ENCODE measurements at regions not wholly inside any gene's neighbourhood (a gene's known extent, or its start where the extent isn't known, plus 50 kb on each side); places are given as distances from the start of the nearest gene placed in this dataset.

DNA sequence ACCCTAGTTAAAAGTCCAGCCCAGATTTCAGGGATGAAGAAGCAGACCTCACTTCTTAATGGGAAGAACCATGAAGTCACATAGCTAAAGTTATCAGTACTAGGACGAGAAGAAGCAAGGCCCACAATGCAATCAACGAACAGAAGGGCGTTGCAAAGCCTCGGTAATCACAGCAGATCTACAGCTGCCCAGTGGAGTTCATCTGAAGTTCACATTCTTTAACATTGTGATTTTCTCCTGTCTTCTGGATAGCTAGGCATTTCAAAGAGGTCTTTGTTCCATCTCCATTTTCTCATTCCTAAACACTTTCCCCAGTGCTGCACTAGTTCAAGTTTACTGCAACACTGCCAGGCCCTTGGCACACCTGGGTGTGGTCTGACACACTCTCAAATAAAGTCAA, 226.7 kb upstream of the N4BP1 start:
- Histone ChIP-seq H3K9ac (no peak overlapping the region), H3K4me3 (ENCODE audit: low read depth in 2 of 2, low read length in 1 of 2) (no peak overlapping the region), H3K36me3 (replicated peaks in 1 of 2; ENCODE audit: control insufficient read depth in 1 of 2, insufficient read depth in 2 of 2, low read length in 1 of 2) (no peaks in the 10 kb centered on the region), H3K27me3 (ENCODE audit: insufficient read depth) (no peaks in the 10 kb centered on the region), H3K4me1 (ENCODE audit: control insufficient read depth in 1 of 2, insufficient read depth in 2 of 2, low read depth in 1 of 2, low read length in 1 of 2) (no peaks in the 10 kb centered on the region), H3K9me3 (no peaks in the 10 kb centered on the region), H3K27ac (ENCODE audit: low read depth in 2 of 2, low read length in 1 of 2) (no peak overlapping the region), H3F3A (replicated peaks; ENCODE audit: insufficient read depth) (no peaks in the 10 kb centered on the region), H3K79me2 (ENCODE audit: insufficient read depth) (no peaks in the 10 kb centered on the region), H3K9me2 (no peaks in the 10 kb centered on the region), H4K20me1 (ENCODE audit: insufficient read depth) (no peaks in the 10 kb centered on the region), H2AFZ (ENCODE audit: low read depth) (no peak overlapping the region), H3K4me2 (no peak overlapping the region)
- WGBS (ENCODE audit: low lambda C conversion rate), result 15% methylated on average over 3 of the region's 4 CpGs
- ChIA-PET POLR2A (no interaction called here), CTCF (interaction anchor here (1.1 kb wide), 1 partner anchor 11 kb away, joined by 3 read pairs; no protein-coding TSS in a partner anchor)
- no peak for TF ChIP-seq FOSL2 (IDR thresholded peaks at IDR 0.05; ENCODE audit: borderline replicate concordance, low read depth)
- TF ChIP-seq TEAD4 (IDR thresholded peaks at IDR 0.05; ENCODE audit: borderline replicate concordance, insufficient read depth), result no peak
- TF ChIP-seq RXRA (IDR thresholded peaks at IDR 0.05; ENCODE audit: borderline replicate concordance, low read depth), result no peak
- no peak for TF ChIP-seq CTCF (IDR thresholded peaks at IDR 0.05)
- no peak for TF ChIP-seq MAX (IDR thresholded peaks at IDR 0.05; ENCODE audit: low read depth)
- no peak for TF ChIP-seq IRF3 (IDR thresholded peaks at IDR 0.05; ENCODE audit: low read depth, low read length)
- no peak for TF ChIP-seq RFX5 (IDR thresholded peaks at IDR 0.05; ENCODE audit: low read length)
- no peak for TF ChIP-seq GATA2 (CRISPR knock-in tag; IDR thresholded peaks at IDR 0.05)
- no peak for TF ChIP-seq FOXM1 (IDR thresholded peaks at IDR 0.05; ENCODE audit: low read depth)
- no peak for TF ChIP-seq CHD2 (IDR thresholded peaks at IDR 0.05; ENCODE audit: low read length, partially characterized antibody)
- TF ChIP-seq, protein P1, sequence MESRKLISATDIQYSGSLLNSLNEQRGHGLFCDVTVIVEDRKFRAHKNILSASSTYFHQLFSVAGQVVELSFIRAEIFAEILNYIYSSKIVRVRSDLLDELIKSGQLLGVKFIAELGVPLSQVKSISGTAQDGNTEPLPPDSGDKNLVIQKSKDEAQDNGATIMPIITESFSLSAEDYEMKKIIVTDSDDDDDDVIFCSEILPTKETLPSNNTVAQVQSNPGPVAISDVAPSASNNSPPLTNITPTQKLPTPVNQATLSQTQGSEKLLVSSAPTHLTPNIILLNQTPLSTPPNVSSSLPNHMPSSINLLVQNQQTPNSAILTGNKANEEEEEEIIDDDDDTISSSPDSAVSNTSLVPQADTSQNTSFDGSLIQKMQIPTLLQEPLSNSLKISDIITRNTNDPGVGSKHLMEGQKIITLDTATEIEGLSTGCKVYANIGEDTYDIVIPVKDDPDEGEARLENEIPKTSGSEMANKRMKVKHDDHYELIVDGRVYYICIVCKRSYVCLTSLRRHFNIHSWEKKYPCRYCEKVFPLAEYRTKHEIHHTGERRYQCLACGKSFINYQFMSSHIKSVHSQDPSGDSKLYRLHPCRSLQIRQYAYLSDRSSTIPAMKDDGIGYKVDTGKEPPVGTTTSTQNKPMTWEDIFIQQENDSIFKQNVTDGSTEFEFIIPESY (IDR thresholded peaks at IDR 0.05; ENCODE audit: borderline replicate concordance, low read depth), result no peak
- TF ChIP-seq MEF2A (IDR thresholded peaks at IDR 0.05; ENCODE audit: borderline replicate concordance, low read depth), result no peak
- no peak for TF ChIP-seq SMC3 (IDR thresholded peaks at IDR 0.05; ENCODE audit: low read depth, low read length)
- no peak for TF ChIP-seq YY1 (IDR thresholded peaks at IDR 0.05; ENCODE audit: low read depth)
- no peak for TF ChIP-seq RCOR1 (IDR thresholded peaks at IDR 0.05; ENCODE audit: low read length)
- TF ChIP-seq NFIC (IDR thresholded peaks at IDR 0.05; ENCODE audit: borderline replicate concordance), result no peak
- TF ChIP-seq, protein P2, sequence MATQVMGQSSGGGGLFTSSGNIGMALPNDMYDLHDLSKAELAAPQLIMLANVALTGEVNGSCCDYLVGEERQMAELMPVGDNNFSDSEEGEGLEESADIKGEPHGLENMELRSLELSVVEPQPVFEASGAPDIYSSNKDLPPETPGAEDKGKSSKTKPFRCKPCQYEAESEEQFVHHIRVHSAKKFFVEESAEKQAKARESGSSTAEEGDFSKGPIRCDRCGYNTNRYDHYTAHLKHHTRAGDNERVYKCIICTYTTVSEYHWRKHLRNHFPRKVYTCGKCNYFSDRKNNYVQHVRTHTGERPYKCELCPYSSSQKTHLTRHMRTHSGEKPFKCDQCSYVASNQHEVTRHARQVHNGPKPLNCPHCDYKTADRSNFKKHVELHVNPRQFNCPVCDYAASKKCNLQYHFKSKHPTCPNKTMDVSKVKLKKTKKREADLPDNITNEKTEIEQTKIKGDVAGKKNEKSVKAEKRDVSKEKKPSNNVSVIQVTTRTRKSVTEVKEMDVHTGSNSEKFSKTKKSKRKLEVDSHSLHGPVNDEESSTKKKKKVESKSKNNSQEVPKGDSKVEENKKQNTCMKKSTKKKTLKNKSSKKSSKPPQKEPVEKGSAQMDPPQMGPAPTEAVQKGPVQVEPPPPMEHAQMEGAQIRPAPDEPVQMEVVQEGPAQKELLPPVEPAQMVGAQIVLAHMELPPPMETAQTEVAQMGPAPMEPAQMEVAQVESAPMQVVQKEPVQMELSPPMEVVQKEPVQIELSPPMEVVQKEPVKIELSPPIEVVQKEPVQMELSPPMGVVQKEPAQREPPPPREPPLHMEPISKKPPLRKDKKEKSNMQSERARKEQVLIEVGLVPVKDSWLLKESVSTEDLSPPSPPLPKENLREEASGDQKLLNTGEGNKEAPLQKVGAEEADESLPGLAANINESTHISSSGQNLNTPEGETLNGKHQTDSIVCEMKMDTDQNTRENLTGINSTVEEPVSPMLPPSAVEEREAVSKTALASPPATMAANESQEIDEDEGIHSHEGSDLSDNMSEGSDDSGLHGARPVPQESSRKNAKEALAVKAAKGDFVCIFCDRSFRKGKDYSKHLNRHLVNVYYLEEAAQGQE (IDR thresholded peaks at IDR 0.05; ENCODE audit: low read depth, low read length), result no peak
- no peak for TF ChIP-seq TCF12 (IDR thresholded peaks at IDR 0.05)
- TF ChIP-seq JUND (IDR thresholded peaks at IDR 0.05), result no peak
- TF ChIP-seq PBX3 (IDR thresholded peaks at IDR 0.05), result no peak
- no peak for DNase-seq
